Prostate gland (tissue), 2 donors: ENCODE measurements at regions not wholly inside any gene's neighbourhood (a gene's known extent, or its start where the extent isn't known, plus 50 kb on each side); places are given as distances from the start of the nearest gene placed in this dataset.
"Not testable (repeated sequence)": the region's sequence is repeated elsewhere in the genome, so short reads cannot be mapped to it uniquely, and the experiment has no call there.

Experiments used
- DNase-seq: peaks from one replicate; pipeline ENCODE4 v3.0.0-alpha.2; 2019; ENCODE audit warnings: low spot score
- H3K27ac ChIP-seq, 2 donors: fragments of 200-600 bp; sonication (generic); 2 replicates each; pipeline ENCODE4 v1.5.1; 2017 to 2019
- H3K27me3 ChIP-seq: fragments of 200-600 bp; sonication (generic); replicated peaks from 2 replicates; pipeline ENCODE4 v1.5.1; 2019; ENCODE audit not compliant: insufficient read depth
- H3K36me3 ChIP-seq, 2 donors: fragments of 200-600 bp; sonication (generic); 1 replicate in 1 of 2; 2 replicates in 1 of 2; pipeline versions ENCODE4 v1.5.1 to v1.8.1; 2017 to 2019
- H3K4me1 ChIP-seq: fragments of 200-600 bp; sonication (generic); replicated peaks from 2 replicates; pipeline ENCODE4 v1.5.1; 2019
- H3K4me3 ChIP-seq, 2 donors: fragments of 200-600 bp; sonication (generic); 2 replicates each; pipeline ENCODE4 v1.5.1; 2017 to 2019
- H3K9me3 ChIP-seq: fragments of 200-600 bp; sonication (generic); 2 replicates; pipeline ENCODE4 v1.5.1; 2017
- POLR2A ChIP-seq: fragments of 450-650 bp; IDR thresholded peaks from one replicate; pipeline ENCODE4 v1.6.1; 2016; ENCODE audit warnings: antibody characterized with exemption, mild to moderate bottlenecking
- POLR2AphosphoS5 ChIP-seq: sonication (generic); formaldehyde crosslinking; IDR thresholded peaks from one replicate; pipeline ENCODE4 v1.6.1; 2017; ENCODE audit warnings: antibody characterized with exemption
- WGBS: methylation state at CpG from one replicate; pipeline ENCODE4 v1.1.5; 2018; 5-methylcytosine and 5-hydroxymethylcytosine counted together
- intact Hi-C: fragments of 100-400 bp; cut with DNase I; formaldehyde crosslinking; loops from one replicate; pipeline ENCODE4 v1.14.2; 2022
- TF ChIP-seq, protein P1 (sequence below), 4 experiments: fragments of 200-600 bp in 2 of 4; fragments of 450-650 bp in 2 of 4; sonication (generic) in 2 of 4; IDR thresholded peaks; 1 replicate in 3 of 4; 2 replicates in 1 of 4; pipeline ENCODE4 v1.5.1; 2016 to 2019; ENCODE audit warnings: antibody characterized with exemption in 4 of 4, mild to moderate bottlenecking in 2 of 4, moderate library complexity in 2 of 4

DNA sequence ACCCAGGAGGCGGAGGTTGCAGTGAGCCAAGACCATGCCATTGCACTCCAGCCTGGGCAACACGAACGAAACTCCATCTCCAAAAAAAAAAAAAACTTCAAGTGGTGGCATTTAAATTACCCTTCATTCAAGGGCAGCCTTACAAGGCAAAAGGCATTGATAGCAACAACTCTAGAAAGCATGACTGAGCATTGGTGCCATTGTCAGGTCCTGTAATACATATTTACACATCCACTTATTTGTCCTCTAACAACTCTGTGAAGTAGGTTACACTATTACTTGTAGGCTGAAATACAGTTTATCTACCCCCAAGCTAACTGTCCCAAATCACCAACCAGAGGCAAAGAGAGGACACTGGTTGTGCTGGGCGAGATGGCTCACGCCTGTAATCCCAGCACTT, 52.7 kb upstream of the LARP1 start:
- intact Hi-C loops, result no loop called here
- no peaks in the 10 kb centered on the region for H3K9me3 ChIP-seq
- H3K27me3 ChIP-seq, result no peaks in the 10 kb centered on the region
- 94% methylated on average over 5 of the region's 5 CpGs for WGBS
- no peak overlapping the region for H3K27ac ChIP-seq
- TF ChIP-seq, protein P1, sequence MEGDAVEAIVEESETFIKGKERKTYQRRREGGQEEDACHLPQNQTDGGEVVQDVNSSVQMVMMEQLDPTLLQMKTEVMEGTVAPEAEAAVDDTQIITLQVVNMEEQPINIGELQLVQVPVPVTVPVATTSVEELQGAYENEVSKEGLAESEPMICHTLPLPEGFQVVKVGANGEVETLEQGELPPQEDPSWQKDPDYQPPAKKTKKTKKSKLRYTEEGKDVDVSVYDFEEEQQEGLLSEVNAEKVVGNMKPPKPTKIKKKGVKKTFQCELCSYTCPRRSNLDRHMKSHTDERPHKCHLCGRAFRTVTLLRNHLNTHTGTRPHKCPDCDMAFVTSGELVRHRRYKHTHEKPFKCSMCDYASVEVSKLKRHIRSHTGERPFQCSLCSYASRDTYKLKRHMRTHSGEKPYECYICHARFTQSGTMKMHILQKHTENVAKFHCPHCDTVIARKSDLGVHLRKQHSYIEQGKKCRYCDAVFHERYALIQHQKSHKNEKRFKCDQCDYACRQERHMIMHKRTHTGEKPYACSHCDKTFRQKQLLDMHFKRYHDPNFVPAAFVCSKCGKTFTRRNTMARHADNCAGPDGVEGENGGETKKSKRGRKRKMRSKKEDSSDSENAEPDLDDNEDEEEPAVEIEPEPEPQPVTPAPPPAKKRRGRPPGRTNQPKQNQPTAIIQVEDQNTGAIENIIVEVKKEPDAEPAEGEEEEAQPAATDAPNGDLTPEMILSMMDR (IDR thresholded peaks at IDR 0.05), result no peak
- TF ChIP-seq POLR2A, result no peak
- TF ChIP-seq POLR2AphosphoS5, result no peak
- no peaks in the 10 kb centered on the region for H3K36me3 ChIP-seq
- H3K4me3 ChIP-seq, result no peak overlapping the region
- DNase-seq, result no peak
- H3K4me1 ChIP-seq, result no peaks in the 10 kb centered on the region

DNA sequence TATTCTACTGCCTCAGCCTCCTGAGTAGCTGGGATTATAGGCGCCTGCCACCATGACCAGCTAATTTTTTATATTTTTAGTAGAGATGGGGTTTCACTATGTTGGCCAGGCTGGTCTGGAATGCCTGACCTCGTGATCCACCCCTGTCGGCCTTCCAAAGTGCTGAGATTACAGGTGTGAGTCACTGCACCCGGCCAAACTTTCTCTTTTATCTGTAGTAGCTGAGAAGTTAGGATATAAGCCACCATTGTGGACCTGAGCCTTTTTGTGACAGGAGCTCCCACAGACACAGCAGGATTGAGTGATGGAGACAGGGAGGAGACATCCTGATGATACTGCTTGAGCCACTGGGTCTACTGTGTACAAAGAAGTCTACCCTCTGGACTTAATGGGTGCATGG, 53.5 kb upstream of the LARP1 start:
- 85% methylated on average over 4 of the region's 4 CpGs for WGBS
- intact Hi-C loops, H3K27ac ChIP-seq, H3K27me3 ChIP-seq, H3K4me3 ChIP-seq, H3K9me3 ChIP-seq, DNase-seq, H3K4me1 ChIP-seq, H3K36me3 ChIP-seq: not testable (repeated sequence)

DNA sequence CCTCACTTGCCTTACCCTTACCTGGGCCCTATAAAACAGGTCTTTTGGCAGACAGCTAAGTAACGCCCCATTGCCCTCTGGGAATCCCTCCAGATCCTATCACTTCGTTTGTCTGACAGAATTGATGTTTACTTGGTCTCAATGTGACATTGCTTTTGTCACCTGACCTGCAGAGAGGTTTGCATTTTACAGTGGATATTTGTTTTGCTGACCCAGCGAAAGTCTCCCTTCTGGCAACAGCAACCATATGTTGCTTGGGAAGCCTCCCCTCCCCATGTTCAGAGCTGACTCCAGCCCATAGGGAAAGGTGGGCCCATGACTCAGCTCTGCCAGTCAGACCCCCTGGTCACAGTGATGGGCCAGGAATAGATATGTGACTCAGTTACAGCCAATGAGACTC, 54.0 kb upstream of the LARP1 start:
- peak; percentile 22 for DNase-seq
- Histone ChIP-seq H3K4me3 (no peak overlapping the region), H3K27me3 (no peaks in the 10 kb centered on the region), H3K27ac (no peak overlapping the region), H3K9me3 (no peaks in the 10 kb centered on the region), H3K36me3 (no peaks in the 10 kb centered on the region), H3K4me1 (no peaks in the 10 kb centered on the region)
- intact Hi-C loops, result no loop called here
- WGBS, result 28% methylated on average over 3 of the region's 3 CpGs
- TF ChIP-seq POLR2AphosphoS5 (peak; percentile 57), POLR2A (no peak)
- TF ChIP-seq, protein P1 (IDR thresholded peaks at IDR 0.05), result no peak

DNA sequence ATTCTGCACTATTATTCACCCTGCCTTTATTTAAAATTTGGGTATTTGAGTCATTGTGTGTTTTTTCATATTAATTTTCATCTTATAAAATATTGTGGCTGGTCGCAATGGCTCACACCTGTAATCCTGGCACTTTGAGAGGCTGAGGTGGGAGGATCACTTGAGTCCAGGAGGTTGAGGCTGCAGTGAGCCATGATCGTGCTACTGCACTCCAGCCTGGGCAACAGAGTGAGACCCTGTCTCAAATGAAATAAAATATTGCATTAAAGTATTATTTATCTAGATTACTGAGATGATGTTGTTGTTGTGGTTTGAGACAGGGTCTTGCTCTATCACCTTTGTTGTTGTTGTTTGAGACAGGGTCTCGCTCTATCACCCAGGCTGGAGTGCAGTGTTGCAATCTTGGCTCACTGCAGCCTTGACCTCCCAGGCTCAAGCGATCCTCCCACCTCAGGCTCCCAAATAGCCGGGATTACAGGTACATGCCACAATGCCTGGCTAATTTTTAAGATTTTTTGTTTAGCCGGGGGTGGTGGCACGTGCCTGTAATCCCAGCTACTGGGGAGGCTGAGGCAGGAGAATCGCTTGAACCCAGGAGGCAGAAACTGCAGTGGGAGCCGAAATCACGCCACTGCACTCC, 54.8 kb upstream of the LARP1 start:
- DNase-seq, intact Hi-C loops, H3K27me3 ChIP-seq, H3K27ac ChIP-seq, H3K4me1 ChIP-seq, H3K36me3 ChIP-seq, H3K4me3 ChIP-seq, H3K9me3 ChIP-seq: not testable (repeated sequence)
- 74% methylated on average over 10 of the region's 10 CpGs for WGBS

DNA sequence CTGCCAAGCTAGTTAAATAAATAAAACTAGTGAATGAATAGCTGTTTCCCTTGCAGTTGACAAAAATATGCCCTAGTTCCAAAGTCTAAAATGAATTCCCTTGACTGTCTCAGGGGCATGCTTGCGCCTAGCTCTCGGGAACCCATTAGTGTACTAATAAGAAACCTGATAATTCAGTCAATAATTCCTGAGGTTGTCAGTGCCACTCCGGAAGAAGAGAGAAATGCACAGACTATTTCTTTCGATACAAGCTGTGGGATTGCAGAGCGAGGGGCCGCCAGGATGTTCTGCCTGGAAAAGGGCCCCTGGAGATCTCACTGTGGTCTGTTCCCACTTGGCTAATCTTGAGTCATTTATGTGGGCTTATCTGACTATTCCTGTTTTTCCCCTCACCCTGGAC, 56.4 kb upstream of the LARP1 start:
- Histone ChIP-seq H3K9me3 (no peaks in the 10 kb centered on the region), H3K4me3 (no peak overlapping the region), H3K27ac (no peak overlapping the region), H3K4me1 (no peaks in the 10 kb centered on the region), H3K27me3 (no peaks in the 10 kb centered on the region), H3K36me3 (no peaks in the 10 kb centered on the region)
- 75% methylated on average over 6 of the region's 6 CpGs for WGBS
- no peak for DNase-seq
- TF ChIP-seq, protein P1 (IDR thresholded peaks at IDR 0.05), result no peak
- no peak for TF ChIP-seq POLR2AphosphoS5
- no peak for TF ChIP-seq POLR2A
- intact Hi-C loops, result no loop called here

DNA sequence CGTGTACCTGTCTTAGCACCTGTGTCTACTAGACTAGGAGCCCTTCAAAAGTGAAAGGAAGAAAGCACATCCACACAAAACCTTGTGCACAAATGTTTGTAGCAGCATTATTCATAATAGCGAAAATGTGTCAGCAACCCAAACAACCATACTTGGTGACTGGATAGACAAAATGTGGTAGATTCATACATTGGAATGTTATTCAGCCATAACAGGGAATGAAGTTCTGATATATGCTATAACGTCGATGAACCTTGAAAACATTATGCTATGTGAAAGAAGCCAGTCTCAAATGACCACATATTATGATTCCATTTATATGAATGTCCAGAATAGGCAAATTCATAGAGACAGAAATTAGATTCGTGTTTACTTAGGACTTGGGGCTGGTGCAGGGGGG, 57.8 kb upstream of the LARP1 start:
- WGBS, result 70% methylated on average over 5 of the region's 5 CpGs
- TF ChIP-seq POLR2A (no peak), POLR2AphosphoS5 (no peak)
- TF ChIP-seq, protein P1 (IDR thresholded peaks at IDR 0.05), result no peak
- intact Hi-C loops, result no loop called here

More for the DNA sequence above, 57.8 kb upstream of the LARP1 start:
- no peaks in the 10 kb centered on the region for H3K27me3 ChIP-seq
- no peaks in the 10 kb centered on the region for H3K9me3 ChIP-seq
- no peak overlapping the region for H3K27ac ChIP-seq
- no peak for DNase-seq
- no peaks in the 10 kb centered on the region for H3K4me1 ChIP-seq
- no peak overlapping the region for H3K4me3 ChIP-seq
- H3K36me3 ChIP-seq, result no peaks in the 10 kb centered on the region
